ENCODE measurements at regions not wholly inside any gene's neighbourhood (a gene's known extent, or its start where the extent isn't known, plus 50 kb on each side); places are given as distances from the start of the nearest gene placed in this dataset.

- TF ChIP-seq RBFOX2 (IDR thresholded peaks at IDR 0.05; ENCODE audit: low read depth, low read length), result no peak
- no peak for TF ChIP-seq EZH2 (IDR thresholded peaks at IDR 0.05; ENCODE audit: borderline replicate concordance, low read depth, low read length)
- TF ChIP-seq ZBTB7A (IDR thresholded peaks at IDR 0.05; ENCODE audit: borderline replicate concordance, control insufficient read depth, low read depth, low read length), result no peak
- TF ChIP-seq XRCC4 (IDR thresholded peaks at IDR 0.05; ENCODE audit: extremely low read depth, insufficient read depth, insufficient read length), result no peak
- TF ChIP-seq SMAD1 (IDR thresholded peaks at IDR 0.05; ENCODE audit: low read depth, low read length, partially characterized antibody), result no peak
- no peak for TF ChIP-seq TAF1 (IDR thresholded peaks at IDR 0.05; ENCODE audit: control insufficient read depth, extremely low read depth, insufficient read depth, low read length, severe bottlenecking)
- TF ChIP-seq RAD51 (IDR thresholded peaks at IDR 0.05; ENCODE audit: borderline replicate concordance, low read depth), result no peak
These were observed 210.0 kb downstream of the B3GLCT start (continued) for GRCh38 chr13:31409678-31410356.

DNA sequence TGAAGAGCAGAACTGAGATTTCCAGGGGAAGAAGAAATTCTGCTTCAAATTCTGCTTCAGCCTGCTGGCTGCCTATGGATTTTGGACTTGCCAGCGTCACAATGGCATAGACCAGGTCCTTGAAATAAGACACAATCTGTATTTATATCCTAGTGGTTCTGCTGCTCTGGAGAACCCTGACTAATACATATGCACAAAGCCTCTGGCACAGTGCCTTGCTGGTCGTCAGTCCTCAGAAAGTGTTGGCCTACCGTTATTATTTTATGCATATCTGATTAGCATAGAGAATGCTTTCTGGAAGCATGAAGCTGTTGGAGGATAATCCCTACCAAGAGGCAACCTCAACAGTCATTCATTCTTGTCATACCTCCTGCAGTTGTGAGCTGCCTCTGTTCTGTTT lies 213.7 kb downstream of the B3GLCT start:
- Histone ChIP-seq H3K9me3 (replicated peaks; ENCODE audit: control insufficient read depth, insufficient read depth, low read depth, low read length) (no peaks in the 10 kb centered on the region), H3K27me3 (ENCODE audit: control insufficient read depth in 2 of 2, insufficient read depth in 2 of 2, low read length in 2 of 2) (no peaks in the 10 kb centered on the region), H3K79me2 (ENCODE audit: control insufficient read depth, insufficient read depth, low read length) (no peaks in the 10 kb centered on the region), H3K4me1 (replicated peaks in 1 of 2; ENCODE audit: control insufficient read depth in 2 of 2, insufficient read depth in 2 of 2, low read length in 2 of 2) (no peaks in the 10 kb centered on the region), H3K9ac (ENCODE audit: insufficient read depth in 1 of 2, low read depth in 2 of 2, low read length in 2 of 2) (no peak overlapping the region), H3K27ac (ENCODE audit: extremely low read depth, low read depth, low read length) (no peak overlapping the region), H3K36me3 (ENCODE audit: control insufficient read depth, insufficient read depth, low read length) (no peaks in the 10 kb centered on the region), H3K4me3 (no peak overlapping the region), H2AFZ (ENCODE audit: low read depth, low read length) (no peak overlapping the region), H3K9me1 (ENCODE audit: control insufficient read depth, insufficient read depth, low read length) (no peaks in the 10 kb centered on the region), H3K4me2 (ENCODE audit: insufficient read depth, low read length) (no peak overlapping the region), H4K20me1 (replicated peaks; ENCODE audit: control insufficient read depth, insufficient read depth, low read length) (no peaks in the 10 kb centered on the region)
- ATAC-seq (no peak), FAIRE-seq (no peak), DNase-seq (ENCODE audit: extremely low read depth in 1 of 4, low spot score in 3 of 4) (no peak)
- intact Hi-C loops (cut with micrococcal nuclease), result no loop called here
- ChIA-PET CTCF (ENCODE audit: low intra/inter-chr PET ratio) (no interaction called here), POLR2A (no interaction called here)
- WGBS (ENCODE audit: insufficient coverage, low coverage, missing lambda C conversion rate), result 0% methylated on average over 3 of the region's 3 CpGs
- in situ Hi-C loops (cut with MboI), result no loop called here
- no TSS peak for BruUV-seq (replicated peaks)
- TF ChIP-seq ARID2 (IDR thresholded peaks at IDR 0.05) (no peak), UBTF (IDR thresholded peaks at IDR 0.05; ENCODE audit: borderline replicate concordance in 1 of 2, low read depth in 2 of 2, low read length in 2 of 2) (no peak), ZNF561 (CRISPR knock-in tag; conservative IDR thresholded peaks at IDR 0.05) (no peak), E2F4 (CRISPR knock-in tag; IDR thresholded peaks at IDR 0.05; ENCODE audit: low read depth) (no peak), KDM4B (IDR thresholded peaks at IDR 0.05; ENCODE audit: borderline replicate concordance in 2 of 2, low read depth in 1 of 2) (no peak)
- TF ChIP-seq, protein P1, sequence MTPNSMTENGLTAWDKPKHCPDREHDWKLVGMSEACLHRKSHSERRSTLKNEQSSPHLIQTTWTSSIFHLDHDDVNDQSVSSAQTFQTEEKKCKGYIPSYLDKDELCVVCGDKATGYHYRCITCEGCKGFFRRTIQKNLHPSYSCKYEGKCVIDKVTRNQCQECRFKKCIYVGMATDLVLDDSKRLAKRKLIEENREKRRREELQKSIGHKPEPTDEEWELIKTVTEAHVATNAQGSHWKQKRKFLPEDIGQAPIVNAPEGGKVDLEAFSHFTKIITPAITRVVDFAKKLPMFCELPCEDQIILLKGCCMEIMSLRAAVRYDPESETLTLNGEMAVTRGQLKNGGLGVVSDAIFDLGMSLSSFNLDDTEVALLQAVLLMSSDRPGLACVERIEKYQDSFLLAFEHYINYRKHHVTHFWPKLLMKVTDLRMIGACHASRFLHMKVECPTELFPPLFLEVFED (CRISPR knock-in tag; conservative IDR thresholded peaks at IDR 0.05), result no peak
- TF ChIP-seq, protein P2, sequence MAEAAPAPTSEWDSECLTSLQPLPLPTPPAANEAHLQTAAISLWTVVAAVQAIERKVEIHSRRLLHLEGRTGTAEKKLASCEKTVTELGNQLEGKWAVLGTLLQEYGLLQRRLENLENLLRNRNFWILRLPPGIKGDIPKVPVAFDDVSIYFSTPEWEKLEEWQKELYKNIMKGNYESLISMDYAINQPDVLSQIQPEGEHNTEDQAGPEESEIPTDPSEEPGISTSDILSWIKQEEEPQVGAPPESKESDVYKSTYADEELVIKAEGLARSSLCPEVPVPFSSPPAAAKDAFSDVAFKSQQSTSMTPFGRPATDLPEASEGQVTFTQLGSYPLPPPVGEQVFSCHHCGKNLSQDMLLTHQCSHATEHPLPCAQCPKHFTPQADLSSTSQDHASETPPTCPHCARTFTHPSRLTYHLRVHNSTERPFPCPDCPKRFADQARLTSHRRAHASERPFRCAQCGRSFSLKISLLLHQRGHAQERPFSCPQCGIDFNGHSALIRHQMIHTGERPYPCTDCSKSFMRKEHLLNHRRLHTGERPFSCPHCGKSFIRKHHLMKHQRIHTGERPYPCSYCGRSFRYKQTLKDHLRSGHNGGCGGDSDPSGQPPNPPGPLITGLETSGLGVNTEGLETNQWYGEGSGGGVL (CRISPR knock-in tag; IDR thresholded peaks at IDR 0.05), result no peak

Measured in K562 (cell line).